ENCODE measurements at regions not wholly inside any gene's neighbourhood (a gene's known extent, or its start where the extent isn't known, plus 50 kb on each side); places are given as distances from the start of the nearest gene placed in this dataset.

DNA sequence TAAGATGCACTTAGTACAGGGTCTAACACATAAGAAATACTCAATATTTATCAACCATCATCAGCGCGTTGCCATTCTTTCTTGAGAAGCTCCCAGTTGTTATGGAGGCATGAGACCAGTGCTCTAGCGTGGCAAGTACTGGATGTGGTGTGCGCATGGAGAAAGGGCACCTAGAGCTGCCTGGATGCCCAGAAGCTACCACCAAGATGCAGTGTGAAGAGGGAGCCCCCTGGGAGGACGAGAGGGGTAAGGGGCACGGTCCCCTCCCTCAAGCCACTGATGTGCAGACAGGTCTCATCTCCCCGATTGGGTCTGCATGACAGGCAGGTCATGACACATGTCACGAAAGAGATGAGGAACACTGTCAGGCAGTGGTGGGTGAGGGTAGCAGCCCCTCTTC, 127.7 kb upstream of the CXCL14 start:
- CTCF ChIA-PET (ENCODE audit: partially characterized antibody), result interaction anchor here (0.7 to 1.3 kb wide), 4 partner anchors 9 to 140 kb away, joined by 3 to 6 read pairs (median 4); no protein-coding TSS in a partner anchor
- Histone ChIP-seq H3K9ac (replicated peaks in 1 of 4; ENCODE audit: extremely low read depth in 1 of 4, low read depth in 3 of 4, low read length in 3 of 4) (no peak overlapping the region), H2AFZ (ENCODE audit: low read length) (no peak overlapping the region), H2BK12ac (ENCODE audit: low read depth, low read length) (no peak overlapping the region), H3K36me3 (ENCODE audit: control insufficient read depth in 2 of 4, insufficient read depth in 4 of 4, low read length in 3 of 4) (no peaks in the 10 kb centered on the region), H2AK5ac (ENCODE audit: low read depth, low read length) (no peak overlapping the region), H4K91ac (replicated peaks; ENCODE audit: insufficient read length, low read length) (no peak overlapping the region), H4K20me1 (replicated peaks in 1 of 2; ENCODE audit: control insufficient read depth in 1 of 2, insufficient read depth in 2 of 2, low read length in 2 of 2) (no peaks in the 10 kb centered on the region), H3K79me1 (ENCODE audit: low read depth, low read length) (no peaks in the 10 kb centered on the region; the same call in 1 of the 2 replicates), H3K79me2 (ENCODE audit: control insufficient read depth in 1 of 2, insufficient read depth in 2 of 2, low read length in 2 of 2) (no peaks in the 10 kb centered on the region), H4K8ac (ENCODE audit: extremely low read depth, insufficient read depth, low read length) (no peak overlapping the region; the same call in 1 of the 2 replicates), H3K4me2 (ENCODE audit: insufficient read depth in 1 of 2, low read depth in 2 of 2, low read length in 2 of 2) (no peak overlapping the region), H3K27me3 (replicated peaks in 1 of 4; ENCODE audit: control insufficient read depth in 3 of 4, extremely low read depth in 1 of 4, insufficient read depth in 3 of 4, low read length in 3 of 4) (no peaks in the 10 kb centered on the region; a peak in 1 of 7 replicates), H3K23ac (ENCODE audit: insufficient read length) (no peak overlapping the region), H3K27ac (ENCODE audit: low read depth, low read length) (no peak overlapping the region), H3K18ac (ENCODE audit: extremely low read depth, low read length) (no peak overlapping the region), H3K4ac (replicated peaks; ENCODE audit: insufficient read length, low read depth, low read length) (no peak overlapping the region), H2BK15ac (ENCODE audit: low read length) (no peak overlapping the region), H3K9me3 (ENCODE audit: insufficient read depth in 2 of 2, low read depth in 1 of 2, low read length in 1 of 2) (no peaks in the 10 kb centered on the region), H3K4me1 (replicated peaks in 1 of 4; ENCODE audit: control insufficient read depth in 3 of 4, insufficient read depth in 4 of 4, low read length in 3 of 4) (peaks cover 0 to 3% (median 1%) of the 10 kb centered on the region in 4 experiments; a peak in 2 of 7 replicates), H3K23me2 (ENCODE audit: low read depth, low read length) (no peaks in the 10 kb centered on the region), H2BK5ac (ENCODE audit: low read depth, low read length) (no peak overlapping the region), H3K14ac (ENCODE audit: insufficient read length) (no peak overlapping the region), H2BK20ac (ENCODE audit: low read length) (no peak overlapping the region), H3K56ac (replicated peaks; ENCODE audit: insufficient read length, low read depth, low read length) (no peak overlapping the region), H2BK120ac (replicated peaks; ENCODE audit: low read depth, low read length) (no peak overlapping the region), H4K5ac (ENCODE audit: insufficient read length, low read depth, low read length) (no peak overlapping the region), H3K4me3 (ENCODE audit: extremely low read depth in 1 of 4, insufficient read depth in 2 of 4, low read depth in 3 of 4, low read length in 4 of 4) (no peak overlapping the region)
- FAIRE-seq (no peak), DNase-seq (ENCODE audit: low read depth in 1 of 2, low spot score in 2 of 2) (no peak)
- POLR2A ChIA-PET (ENCODE audit: partially characterized antibody), result interaction anchor here (0.7 kb wide), 1 partner anchor 14 kb away, joined by 3 read pairs; no protein-coding TSS in a partner anchor
- whole genome bisulfite sequencing, 2 experiments (ENCODE audit: extremely low coverage in 1 of 2, insufficient coverage in 1 of 2, insufficient read length in 1 of 2, insufficient replicate concordance in 2 of 2, low coverage in 1 of 2, low lambda C conversion rate in 2 of 2, missing lambda C conversion rate in 1 of 2), result 89% methylated on average over 8 of the region's 8 CpGs; no CpG with 5 or more reads in 1 of the 2 experiments
- no peak for TF ChIP-seq CTCF (IDR thresholded peaks at IDR 0.05; ENCODE audit: control extremely low read depth in 1 of 3, insufficient read depth in 1 of 3, low read depth in 1 of 3, low read length in 3 of 3)
- no peak for TF ChIP-seq BRCA1 (IDR thresholded peaks at IDR 0.05; ENCODE audit: low read depth, low read length)
- TF ChIP-seq SUZ12 (IDR thresholded peaks at IDR 0.05; ENCODE audit: low read length), result no peak
- TF ChIP-seq CEBPB (IDR thresholded peaks at IDR 0.05; ENCODE audit: low read depth, low read length), result no peak
- no peak for TF ChIP-seq BACH1 (IDR thresholded peaks at IDR 0.05; ENCODE audit: low read length)
- TF ChIP-seq RAD21 (IDR thresholded peaks at IDR 0.05 in 1 of 2, conservative IDR thresholded peaks at IDR 0.05 in 1 of 2; ENCODE audit: low read depth in 2 of 2, low read length in 2 of 2), result no peak

Measured in H1 (cell line).